Psoas muscle (tissue), 7 donors: ENCODE measurements at regions not wholly inside any gene's neighbourhood (a gene's known extent, or its start where the extent isn't known, plus 50 kb on each side); places are given as distances from the start of the nearest gene placed in this dataset.

Experiments
- ATAC-seq, 4 donors: fragments of 200-7000 bp; cut with Tn5 transposase; one replicate each; pipeline ENCODE4 v1.9.1; 2020; ENCODE audit warnings: moderate library complexity in 3 of 4, mild to moderate bottlenecking in 2 of 4
- DNase-seq, 2 donors: peaks; one replicate each; pipeline ENCODE4 v3.0.0-alpha.2; 2020
- H3K27ac ChIP-seq: fragments of 200-600 bp; one replicate; pipeline ENCODE4 v1.8.0; 2022
- H3K27me3 ChIP-seq, 3 donors: fragments of 200-600 bp in 1 of 3; one replicate each; pipeline versions ENCODE4 v1.6.1 to v1.8.0; 2013 to 2022; ENCODE audit warnings: low read length in 2 of 3, mild to moderate bottlenecking in 2 of 3, moderate library complexity in 1 of 3; ENCODE audit not compliant: insufficient read depth in 3 of 3
- H3K36me3 ChIP-seq, 2 donors: fragments of 200-600 bp in 1 of 2; one replicate each; pipeline versions ENCODE4 v1.6.1 to v1.8.0; 2013 to 2022; ENCODE audit warnings: low read depth in 1 of 2, mild to moderate bottlenecking in 1 of 2, moderate library complexity in 1 of 2; ENCODE audit not compliant: insufficient read depth in 1 of 2
- H3K4me1 ChIP-seq: fragments of 200-600 bp; one replicate; pipeline ENCODE4 v1.8.0; 2022
- H3K4me3 ChIP-seq: fragments of 200-600 bp; one replicate; pipeline ENCODE4 v1.8.0; 2022; ENCODE audit warnings: mild to moderate bottlenecking
- H3K9me3 ChIP-seq: fragments of 200-600 bp; one replicate; pipeline ENCODE4 v1.8.0; 2022
- WGBS, 3 donors: extraction: QIAGEN DNeasy Blood & Tissue Kit; methylation state at CpG; one replicate each; pipeline versions ENCODE4 v1.1.6 to v1.1.7; 2013; 5-methylcytosine and 5-hydroxymethylcytosine counted together
- intact Hi-C, 2 donors: fragments of 100-400 bp; cut with DNase I; formaldehyde crosslinking; loops; one replicate each; pipeline versions ENCODE4 v1.11.0 to v1.14.2; 2022
- TF ChIP-seq, protein P1 (sequence below): fragments of 200-600 bp; IDR thresholded peaks from one replicate; pipeline ENCODE4 v1.8.0; 2022; ENCODE audit warnings: antibody characterized with exemption
- donor health status: healthy with polysubstance abuse.
- donor health status: DM: no; HTN: no; CAD: no; lungs with moderate emphysema.
- donor health status: Bipolar disorder and iron deficiency.
- donor health status: healthy.
- donor health status: DM: yes; HTN: yes; CAD: no.
- donor health status: DM: no; HTN: no; CAD: no.
- donor health status: DM: yes; HTN: yes; CAD: no.

DNA sequence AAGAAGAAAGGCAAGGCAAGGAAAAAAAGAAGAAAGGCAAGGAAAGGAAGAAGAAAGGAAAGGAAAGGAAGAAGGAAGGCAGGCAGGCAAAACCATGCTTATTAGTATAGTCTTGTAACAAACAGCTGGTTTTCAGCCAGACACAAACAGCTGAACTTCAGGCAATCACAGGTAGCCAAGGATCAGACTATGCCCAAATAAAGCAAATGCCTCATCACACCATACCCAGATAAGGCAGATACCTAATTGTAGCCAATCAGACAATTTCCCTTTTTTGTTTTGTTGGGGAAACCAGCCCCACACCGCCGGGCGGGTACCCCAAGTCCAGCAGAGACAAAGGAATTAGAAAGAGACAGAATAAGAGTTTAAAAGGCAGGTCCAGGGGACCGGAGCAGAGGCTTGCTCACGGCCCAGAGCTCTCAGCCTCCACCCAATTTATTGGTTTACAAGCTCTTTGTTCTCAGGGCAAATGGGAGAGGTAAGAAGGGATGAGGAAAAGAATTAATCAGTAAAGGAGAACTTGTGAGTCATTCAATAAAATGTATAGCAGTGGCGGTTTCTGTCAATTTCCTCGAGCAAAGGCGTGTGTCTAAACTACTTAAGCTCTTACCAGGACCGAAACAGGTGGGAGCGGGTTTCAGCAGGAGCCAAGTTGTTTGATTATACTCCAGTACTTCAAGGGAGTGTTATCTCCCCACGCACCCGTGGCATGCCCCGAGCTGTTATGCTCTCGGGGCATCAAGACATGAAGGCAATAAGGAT, 886.8 kb downstream of the KCNT2 start:
- WGBS, 3 donors, result 86 to 88% (median 87%) methylated on average over 14 of the region's 14 CpGs
- intact Hi-C loops, result no loop called here
- H3K36me3 ChIP-seq, result no peaks in the 10 kb centered on the region
- no peak overlapping the region for H3K27ac ChIP-seq
- TF ChIP-seq, protein P1, sequence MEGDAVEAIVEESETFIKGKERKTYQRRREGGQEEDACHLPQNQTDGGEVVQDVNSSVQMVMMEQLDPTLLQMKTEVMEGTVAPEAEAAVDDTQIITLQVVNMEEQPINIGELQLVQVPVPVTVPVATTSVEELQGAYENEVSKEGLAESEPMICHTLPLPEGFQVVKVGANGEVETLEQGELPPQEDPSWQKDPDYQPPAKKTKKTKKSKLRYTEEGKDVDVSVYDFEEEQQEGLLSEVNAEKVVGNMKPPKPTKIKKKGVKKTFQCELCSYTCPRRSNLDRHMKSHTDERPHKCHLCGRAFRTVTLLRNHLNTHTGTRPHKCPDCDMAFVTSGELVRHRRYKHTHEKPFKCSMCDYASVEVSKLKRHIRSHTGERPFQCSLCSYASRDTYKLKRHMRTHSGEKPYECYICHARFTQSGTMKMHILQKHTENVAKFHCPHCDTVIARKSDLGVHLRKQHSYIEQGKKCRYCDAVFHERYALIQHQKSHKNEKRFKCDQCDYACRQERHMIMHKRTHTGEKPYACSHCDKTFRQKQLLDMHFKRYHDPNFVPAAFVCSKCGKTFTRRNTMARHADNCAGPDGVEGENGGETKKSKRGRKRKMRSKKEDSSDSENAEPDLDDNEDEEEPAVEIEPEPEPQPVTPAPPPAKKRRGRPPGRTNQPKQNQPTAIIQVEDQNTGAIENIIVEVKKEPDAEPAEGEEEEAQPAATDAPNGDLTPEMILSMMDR, result no peak
- no peaks in the 10 kb centered on the region for H3K4me1 ChIP-seq
- no peaks in the 10 kb centered on the region for H3K27me3 ChIP-seq
- H3K4me3 ChIP-seq, result no peak overlapping the region
- ATAC-seq (no peak), DNase-seq (no peak)
- no peaks in the 10 kb centered on the region for H3K9me3 ChIP-seq

DNA sequence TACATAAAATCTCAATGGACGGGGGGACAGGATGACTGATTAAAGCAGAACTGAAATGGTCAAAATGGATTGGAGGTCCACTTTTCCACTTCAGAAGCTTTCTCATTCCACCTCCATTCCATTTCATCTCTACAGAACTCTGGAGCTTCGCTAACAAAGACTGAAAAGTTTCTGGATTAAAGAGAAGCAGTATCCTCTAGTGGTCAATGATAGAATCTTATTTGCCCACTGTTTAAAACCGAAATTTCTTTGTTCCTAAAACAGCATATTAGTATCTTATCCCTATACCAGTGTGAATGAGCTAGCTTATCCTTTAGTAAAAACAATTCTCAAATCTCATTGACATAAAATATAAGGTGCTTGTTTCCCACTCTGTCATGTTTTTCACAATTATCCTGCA, 890.6 kb downstream of the KCNT2 start:
- ATAC-seq, result no peak
- H3K27me3 ChIP-seq, result no peaks in the 10 kb centered on the region
- no peak for DNase-seq
- no peaks in the 10 kb centered on the region for H3K36me3 ChIP-seq
- intact Hi-C loops, result no loop called here
- no peaks in the 10 kb centered on the region for H3K9me3 ChIP-seq
- H3K4me1 ChIP-seq, result no peaks in the 10 kb centered on the region
- TF ChIP-seq, protein P1, result no peak
- H3K27ac ChIP-seq, result no peak overlapping the region
- H3K4me3 ChIP-seq, result no peak overlapping the region
- WGBS, 3 donors, result 50 to 55% (median 52%) methylated on average over 3 of the region's 3 CpGs

DNA sequence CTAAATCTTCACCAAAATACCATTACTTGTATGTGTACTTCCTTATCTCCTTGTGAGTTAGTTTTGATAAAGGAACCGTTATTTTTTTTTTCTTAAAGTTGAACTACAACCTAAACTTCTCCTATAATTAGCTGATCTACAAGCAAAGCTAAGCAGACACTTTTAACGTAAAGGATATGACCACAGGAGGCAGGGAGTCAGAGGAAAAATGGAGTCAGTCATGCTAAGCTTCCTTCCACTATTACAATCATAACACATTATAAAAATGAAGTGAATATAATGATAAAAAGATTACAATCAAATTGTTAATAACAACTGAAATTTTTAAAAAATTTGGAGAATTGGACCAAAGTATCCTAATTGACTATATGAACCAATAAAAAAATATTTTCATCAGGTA, 892.6 kb downstream of the KCNT2 start:
- DNase-seq, result no peak
- H3K27ac ChIP-seq, result no peak overlapping the region
- no peak overlapping the region for H3K4me3 ChIP-seq
- intact Hi-C loops, result no loop called here
- 59 to 70% (median 70%) methylated on average over 2 of the region's 2 CpGs for WGBS, 3 donors
- H3K36me3 ChIP-seq, result no peaks in the 10 kb centered on the region
- no peaks in the 10 kb centered on the region for H3K9me3 ChIP-seq
- no peaks in the 10 kb centered on the region for H3K4me1 ChIP-seq
- no peaks in the 10 kb centered on the region for H3K27me3 ChIP-seq
- TF ChIP-seq, protein P1, result no peak
- no peak for ATAC-seq

DNA sequence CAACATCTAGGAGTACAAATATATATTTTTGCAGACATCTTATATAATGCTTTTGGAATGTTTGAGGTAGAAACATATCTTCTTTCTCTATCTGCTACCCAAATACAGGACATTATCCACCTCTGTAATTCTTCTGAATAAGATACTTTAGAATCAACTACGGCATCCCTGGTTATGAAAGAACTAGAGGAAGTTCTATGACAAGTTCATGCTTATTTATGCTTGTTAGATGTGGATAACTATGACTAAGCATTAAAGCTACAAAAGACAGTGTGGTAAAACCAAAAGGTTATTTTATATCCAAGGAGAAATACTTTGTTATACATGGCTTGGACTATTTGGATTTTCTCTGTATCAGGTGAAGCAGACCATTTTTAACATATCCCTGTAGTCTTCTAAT, 894.0 kb downstream of the KCNT2 start:
- intact Hi-C loops, result no loop called here
- WGBS, 3 donors, result 9 to 14% (median 11%) methylated on average over 1 of the region's 1 CpG
- H3K27ac ChIP-seq, result no peak overlapping the region

More for the DNA sequence above, 894.0 kb downstream of the KCNT2 start:
- H3K9me3 ChIP-seq, result no peaks in the 10 kb centered on the region
- TF ChIP-seq, protein P1, result no peak
- no peak for DNase-seq
- no peaks in the 10 kb centered on the region for H3K4me1 ChIP-seq
- no peak for ATAC-seq
- no peaks in the 10 kb centered on the region for H3K36me3 ChIP-seq
- no peak overlapping the region for H3K4me3 ChIP-seq
- no peaks in the 10 kb centered on the region for H3K27me3 ChIP-seq
